HG02870 (cell line): ENCODE measurements at regions not wholly inside any gene's neighbourhood (a gene's known extent, or its start where the extent isn't known, plus 50 kb on each side); places are given as distances from the start of the nearest gene placed in this dataset.
"Not testable (repeated sequence)": the region's sequence is repeated elsewhere in the genome, so short reads cannot be mapped to it uniquely, and the experiment has no call there.

Experiments used
- ATAC-seq: cut with Tn5 transposase; IDR thresholded peaks from one replicate; pipeline ENCODE4 v1.9.1; 2021; ENCODE audit warnings: mild to moderate bottlenecking, moderate library complexity; ENCODE audit not compliant: unreplicated experiment

GRCh38 chr7:91455411-91455810, 191.2 kb downstream of the FZD1 start:
- ATAC-seq, result no peak

- ATAC-seq, result no peak
Observed at GRCh38 chr7:91457208-91457607, 193.0 kb downstream of the FZD1 start.

GRCh38 chr7:91459539-91459938, 195.3 kb downstream of the FZD1 start:
- no peak for ATAC-seq

GRCh38 chr7:91462316-91462715, 198.1 kb downstream of the FZD1 start:
- no peak for ATAC-seq

- no peak for ATAC-seq
Observed at GRCh38 chr7:91463330-91463729, 199.1 kb downstream of the FZD1 start.

- no peak for ATAC-seq
Observed at GRCh38 chr7:91465595-91466061, 201.4 kb downstream of the FZD1 start.

- no peak for ATAC-seq
Observed at GRCh38 chr7:91468256-91468655, 204.0 kb downstream of the FZD1 start.

GRCh38 chr7:91473619-91474018, 209.4 kb downstream of the FZD1 start:
- ATAC-seq, result no peak

GRCh38 chr7:91474074-91474473, 209.8 kb downstream of the FZD1 start:
- ATAC-seq, result no peak

- not testable (repeated sequence) for ATAC-seq
Observed at GRCh38 chr7:91480470-91480869, 216.2 kb downstream of the FZD1 start.

GRCh38 chr7:91491868-91492267, 227.6 kb downstream of the FZD1 start:
- no peak for ATAC-seq

GRCh38 chr7:91492317-91492716, 228.1 kb downstream of the FZD1 start:
- ATAC-seq, result no peak

- no peak for ATAC-seq
Observed at GRCh38 chr7:91492773-91493172, 228.5 kb downstream of the FZD1 start.

- no peak for ATAC-seq
Observed at GRCh38 chr7:91494450-91494849, 230.2 kb downstream of the FZD1 start.

- ATAC-seq, result no peak
Observed at GRCh38 chr7:91496251-91496820, 232.1 kb downstream of the FZD1 start.

GRCh38 chr7:91497277-91497676, 233.0 kb downstream of the FZD1 start:
- ATAC-seq, result not testable (repeated sequence)

- no peak for ATAC-seq
Observed at GRCh38 chr7:91503934-91504555, 239.8 kb downstream of the FZD1 start.

- no peak for ATAC-seq
Observed at GRCh38 chr7:91504919-91505318, 240.7 kb downstream of the FZD1 start.

GRCh38 chr7:91506966-91507365, 242.7 kb downstream of the FZD1 start:
- not testable (repeated sequence) for ATAC-seq

GRCh38 chr7:91511861-91512260, 247.6 kb downstream of the FZD1 start:
- ATAC-seq, result not testable (repeated sequence)

GRCh38 chr7:91512958-91513357, 248.7 kb downstream of the FZD1 start:
- ATAC-seq, result no peak

- no peak for ATAC-seq
Observed at GRCh38 chr7:91514591-91514990, 250.4 kb downstream of the FZD1 start.

- ATAC-seq, result no peak
Observed at GRCh38 chr7:91515961-91516360, 251.7 kb downstream of the FZD1 start.
